GM12865 (cell line): ENCODE measurements at regions not wholly inside any gene's neighbourhood (a gene's known extent, or its start where the extent isn't known, plus 50 kb on each side); places are given as distances from the start of the nearest gene placed in this dataset.

Experiments
- DNase-seq: peaks from one replicate; pipeline ENCODE4 v3.0.0; 2010; ENCODE audit warnings: low read depth
- H3K4me3 ChIP-seq: 2 replicates; pipeline ENCODE4 v1.5.1; 2011; ENCODE audit warnings: mild to moderate bottlenecking, low read depth, low read length, control low read depth
- CTCF ChIP-seq: IDR thresholded peaks from 2 replicates; pipeline ENCODE4 v1.5.1; 2011; ENCODE audit warnings: low read length, control low read depth, low read depth, inconsistent platforms; ENCODE audit not compliant: insufficient read depth; ENCODE audit errors: missing control alignments

DNA sequence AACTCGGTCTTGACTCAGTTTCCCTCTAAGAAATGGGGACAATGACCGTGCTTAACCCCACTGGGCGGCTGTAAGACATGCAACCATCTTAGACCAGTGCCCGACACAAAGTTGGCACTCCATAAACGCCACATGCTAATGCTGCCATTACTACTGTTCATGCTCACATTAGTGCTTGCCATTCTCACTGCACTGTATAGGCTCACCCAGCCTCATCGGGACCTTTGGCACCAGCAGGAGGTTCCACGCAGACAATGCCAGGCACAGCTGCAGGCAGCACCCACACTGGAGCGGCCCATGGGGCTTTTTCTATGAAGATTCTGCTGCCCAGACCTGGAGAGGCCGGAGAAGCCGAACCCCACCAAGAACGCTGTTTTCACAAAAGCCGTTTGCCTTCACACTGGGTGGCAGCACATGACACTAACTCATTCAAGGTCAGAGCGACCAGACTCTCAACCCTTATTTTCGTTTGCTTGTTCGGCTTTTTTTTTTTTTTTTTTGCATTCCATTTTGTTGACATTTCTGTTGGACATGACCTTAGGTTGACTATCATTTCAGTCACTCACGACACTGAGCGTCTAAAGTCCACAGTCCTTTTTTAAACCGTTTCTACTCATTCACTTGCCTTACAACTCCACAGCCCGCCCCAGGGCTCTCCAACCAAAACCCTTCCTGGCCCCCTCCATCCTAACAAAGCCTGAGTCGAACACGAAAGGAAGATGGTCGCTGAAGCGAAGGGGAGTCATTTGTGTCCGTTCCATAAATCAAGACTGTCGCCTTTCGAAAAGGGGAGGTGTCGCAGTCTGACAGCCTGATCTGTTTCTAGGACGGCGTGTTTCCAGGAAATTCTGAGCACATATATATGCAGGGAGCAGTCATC lies 124.4 kb upstream of the RNF32 start:
- H3K4me3 ChIP-seq = no peak overlapping the region
- no peak for DNase-seq
- TF ChIP-seq CTCF = no peak

GRCh38 chr7:156514851-156515250 lies 125.7 kb upstream of the RNF32 start:
- no peak for TF ChIP-seq CTCF
- H3K4me3 ChIP-seq = no peak overlapping the region
- DNase-seq = no peak

GRCh38 chr7:156511426-156511825 lies 129.1 kb upstream of the RNF32 start:
- no peak for DNase-seq
- TF ChIP-seq CTCF = no peak
- H3K4me3 ChIP-seq = no peak overlapping the region

GRCh38 chr7:156510966-156511365 lies 129.6 kb upstream of the RNF32 start:
- no peak for DNase-seq
- H3K4me3 ChIP-seq = no peak overlapping the region
- TF ChIP-seq CTCF = no peak

GRCh38 chr7:156509216-156509615 lies 131.4 kb upstream of the RNF32 start:
- H3K4me3 ChIP-seq = no peak overlapping the region
- TF ChIP-seq CTCF = no peak
- no peak for DNase-seq

GRCh38 chr7:156505876-156506275 lies 134.7 kb upstream of the RNF32 start:
- TF ChIP-seq CTCF = no peak
- no peak overlapping the region for H3K4me3 ChIP-seq
- no peak for DNase-seq
